KMS-11 (cell line): ENCODE measurements at regions not wholly inside any gene's neighbourhood (a gene's known extent, or its start where the extent isn't known, plus 50 kb on each side); places are given as distances from the start of the nearest gene placed in this dataset.

Experiments used
- H2AFZ ChIP-seq: fragments of 200-600 bp; sonication (generic); 2 replicates; pipeline ENCODE4 v1.6.1; 2016; ENCODE audit warnings: antibody characterized with exemption, mixed run types, low read depth
- H3K27ac ChIP-seq: fragments of 200-600 bp; sonication (generic); 2 replicates; pipeline ENCODE4 v1.6.1; 2016; ENCODE audit warnings: mild to moderate bottlenecking, mixed run types
- H3K27me3 ChIP-seq: fragments of 200-600 bp; sonication (generic); 2 replicates; pipeline ENCODE4 v1.6.1; 2017; ENCODE audit warnings: mild to moderate bottlenecking, low read depth, mixed run types, moderate library complexity; ENCODE audit not compliant: insufficient read depth
- H3K36me3 ChIP-seq: fragments of 200-600 bp; sonication (generic); 2 replicates; pipeline ENCODE4 v1.6.1; 2017; ENCODE audit warnings: mild to moderate bottlenecking, mixed run types; ENCODE audit not compliant: insufficient read depth
- H3K4me1 ChIP-seq: fragments of 200-600 bp; sonication (generic); 2 replicates; pipeline ENCODE4 v1.6.1; 2016; ENCODE audit warnings: mild to moderate bottlenecking, low read depth, mixed run types; ENCODE audit not compliant: poor library complexity, severe bottlenecking
- H3K4me2 ChIP-seq: fragments of 200-600 bp; sonication (generic); 2 replicates; pipeline ENCODE4 v1.7.0; 2016; ENCODE audit warnings: mild to moderate bottlenecking, mixed run types
- H3K4me3 ChIP-seq: fragments of 200-600 bp; sonication (generic); IDR thresholded peaks from 2 replicates; pipeline ENCODE4 v1.6.1; 2017; ENCODE audit warnings: low read depth, low read length, mixed read lengths; ENCODE audit not compliant: insufficient read depth
- H3K79me2 ChIP-seq: fragments of 200-600 bp; sonication (generic); 2 replicates; pipeline ENCODE4 v1.6.1; 2016; ENCODE audit warnings: low read depth, mixed run types; ENCODE audit not compliant: insufficient read depth
- H3K9ac ChIP-seq: fragments of 200-600 bp; sonication (generic); 2 replicates; pipeline ENCODE4 v1.6.1; 2016; ENCODE audit warnings: mild to moderate bottlenecking, mixed run types
- H4K20me1 ChIP-seq: fragments of 200-600 bp; sonication (generic); 2 replicates; pipeline ENCODE4 v1.6.1; 2016; ENCODE audit warnings: mild to moderate bottlenecking, mixed run types; ENCODE audit not compliant: insufficient read depth
- CTCF ChIP-seq: fragments of 200-600 bp; sonication (generic); conservative IDR thresholded peaks from 2 replicates; pipeline ENCODE4 v1.6.1; 2017; ENCODE audit warnings: low read depth, mild to moderate bottlenecking, antibody characterized with exemption, low read length, moderate library complexity, mixed read lengths

- Histone ChIP-seq H3K4me1 (no peaks in the 10 kb centered on the region), H3K36me3 (no peaks in the 10 kb centered on the region), H3K27ac (no peak overlapping the region), H2AFZ (no peak overlapping the region), H3K79me2 (no peaks in the 10 kb centered on the region), H3K9ac (no peak overlapping the region), H3K4me3 (no peak overlapping the region), H4K20me1 (no peaks in the 10 kb centered on the region), H3K27me3 (no peaks in the 10 kb centered on the region), H3K4me2 (no peak overlapping the region)
- no peak for TF ChIP-seq CTCF
These were observed 608.6 kb upstream of the KIRREL3 start for GRCh38 chr11:127609025-127609773.

DNA sequence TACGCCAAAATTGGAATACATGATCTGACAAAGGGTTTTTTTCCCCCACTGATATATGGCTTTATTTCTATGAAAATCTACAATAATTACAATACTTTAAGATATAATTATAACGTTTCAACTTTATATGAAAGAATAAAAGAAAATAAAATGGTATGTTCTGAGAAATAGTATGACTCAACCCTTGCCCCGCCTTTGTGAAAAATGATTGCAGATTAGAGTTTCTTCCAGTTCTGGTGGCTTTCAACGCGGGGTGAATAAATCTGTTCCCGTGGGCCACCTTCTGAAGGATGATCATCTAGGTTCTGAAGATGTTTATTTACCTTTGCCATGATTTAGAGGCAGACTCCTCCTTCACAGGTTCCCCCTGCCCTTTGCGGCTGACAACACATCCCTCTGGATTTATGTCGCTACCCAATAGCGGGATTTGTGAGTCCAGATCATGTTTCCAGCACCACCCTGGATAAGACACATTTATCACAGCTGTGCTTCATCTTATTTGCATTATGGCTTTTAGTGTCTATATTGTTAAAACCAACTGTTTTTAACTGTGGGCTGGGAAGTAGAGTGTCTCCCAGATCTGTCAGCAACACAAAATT, 607.0 kb upstream of the KIRREL3 start:
- Histone ChIP-seq H3K9ac (no peak overlapping the region), H2AFZ (no peak overlapping the region), H3K4me1 (no peaks in the 10 kb centered on the region), H3K79me2 (no peaks in the 10 kb centered on the region), H3K4me2 (no peak overlapping the region), H3K27me3 (no peaks in the 10 kb centered on the region), H3K4me3 (no peak overlapping the region), H3K36me3 (no peaks in the 10 kb centered on the region), H4K20me1 (no peaks in the 10 kb centered on the region), H3K27ac (no peak overlapping the region)
- TF ChIP-seq CTCF: no peak

DNA sequence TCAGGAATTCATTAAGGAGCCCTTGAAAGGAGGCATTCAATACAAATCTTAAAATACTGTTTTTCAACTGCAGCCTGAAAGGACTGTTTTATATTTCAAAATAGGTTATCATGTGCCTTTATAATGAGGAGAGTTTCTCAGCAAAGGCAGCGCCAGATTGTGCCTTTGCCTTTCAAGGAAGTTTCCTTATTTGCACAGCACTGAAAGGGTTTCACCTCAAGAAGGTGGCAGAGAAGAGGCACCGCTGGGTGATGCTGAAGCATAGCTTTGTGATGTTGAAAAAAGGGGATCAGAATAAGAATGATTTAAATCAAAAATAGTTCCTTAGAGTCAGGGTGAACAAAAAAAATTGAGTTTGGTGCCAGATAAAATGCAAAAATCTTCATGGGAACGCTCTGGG, 601.0 kb upstream of the KIRREL3 start:
- H3K4me1 ChIP-seq: no peaks in the 10 kb centered on the region
- H3K79me2 ChIP-seq: no peaks in the 10 kb centered on the region
- no peaks in the 10 kb centered on the region for H3K27me3 ChIP-seq
- H3K4me3 ChIP-seq: no peak overlapping the region
- TF ChIP-seq CTCF: no peak
- no peak overlapping the region for H2AFZ ChIP-seq
- no peaks in the 10 kb centered on the region for H4K20me1 ChIP-seq
- H3K4me2 ChIP-seq: no peak overlapping the region
- H3K36me3 ChIP-seq: no peaks in the 10 kb centered on the region
- no peak overlapping the region for H3K9ac ChIP-seq
- no peak overlapping the region for H3K27ac ChIP-seq

- no peaks in the 10 kb centered on the region for H4K20me1 ChIP-seq
- no peaks in the 10 kb centered on the region for H3K27me3 ChIP-seq
- H3K79me2 ChIP-seq: no peaks in the 10 kb centered on the region
- no peaks in the 10 kb centered on the region for H3K4me1 ChIP-seq
- H3K4me3 ChIP-seq: no peak overlapping the region
- no peaks in the 10 kb centered on the region for H3K36me3 ChIP-seq
- H3K27ac ChIP-seq: no peak overlapping the region
- H3K4me2 ChIP-seq: no peak overlapping the region
- no peak for TF ChIP-seq CTCF
- no peak overlapping the region for H2AFZ ChIP-seq
- no peak overlapping the region for H3K9ac ChIP-seq
These were observed 600.1 kb upstream of the KIRREL3 start for GRCh38 chr11:127600674-127601073.
